Esophagus squamous epithelium (tissue), 5 donors: ENCODE measurements at regions not wholly inside any gene's neighbourhood (a gene's known extent, or its start where the extent isn't known, plus 50 kb on each side); places are given as distances from the start of the nearest gene placed in this dataset.
"Not testable (repeated sequence)": the region's sequence is repeated elsewhere in the genome, so short reads cannot be mapped to it uniquely, and the experiment has no call there.

Experiments used
- DNase-seq: peaks from one replicate; lab custom pipeline; 2025; lab: John Stamatoyannopoulos, UW
- H3K27ac ChIP-seq, 4 donors: fragments of 200-600 bp; sonication (generic); one replicate each; pipeline ENCODE4 v1.5.1; 2016 to 2019; ENCODE audit warnings: mild to moderate bottlenecking in 1 of 4
- H3K27me3 ChIP-seq, 4 donors: fragments of 200-600 bp; sonication (generic); 1 replicate in 3 of 4; 2 replicates in 1 of 4; pipeline versions ENCODE4 v1.5.1 to v1.6.0; 2017 to 2021; ENCODE audit warnings: antibody characterized with exemption in 1 of 4
- H3K36me3 ChIP-seq, 3 donors: fragments of 200-600 bp; sonication (generic); one replicate each; pipeline ENCODE4 v1.5.1; 2016 to 2019
- H3K4me1 ChIP-seq, 3 donors: fragments of 200-600 bp; sonication (generic); one replicate each; pipeline ENCODE4 v1.5.1; 2017 to 2019
- H3K4me3 ChIP-seq, 4 donors: fragments of 200-600 bp; sonication (generic); 1 replicate in 3 of 4; 2 replicates in 1 of 4; pipeline ENCODE4 v1.5.1; 2016 to 2019; ENCODE audit warnings: mild to moderate bottlenecking in 2 of 4, moderate library complexity in 1 of 4
- H3K9me3 ChIP-seq, 3 donors: fragments of 200-600 bp; sonication (generic); one replicate each; pipeline ENCODE4 v1.5.1; 2016 to 2019
- POLR2A ChIP-seq, 4 donors: fragments of 450-650 bp; IDR thresholded peaks; one replicate each; pipeline ENCODE4 v1.6.1; 2017; ENCODE audit warnings: antibody characterized with exemption in 4 of 4, mild to moderate bottlenecking in 4 of 4, moderate library complexity in 3 of 4
- WGBS, 2 donors: methylation state at CpG; one replicate each; pipeline ENCODE4 v1.1.5; 2018; 5-methylcytosine and 5-hydroxymethylcytosine counted together
- intact Hi-C: fragments of 100-400 bp; cut with DNase I; formaldehyde crosslinking; loops from one replicate; pipeline ENCODE4 v1.15.0; 2022
- TF ChIP-seq, protein P1 (sequence below), 6 experiments: fragments of 450-650 bp in 4 of 6; fragments of 200-600 bp in 2 of 6; sonication (generic) in 2 of 6; IDR thresholded peaks; one replicate each; pipeline ENCODE4 v1.5.1; 2016 to 2019; ENCODE audit warnings: antibody characterized with exemption in 6 of 6, mild to moderate bottlenecking in 4 of 6, moderate library complexity in 4 of 6
- donor health status: DM: yes; HTN: yes; CAD: no.

DNA sequence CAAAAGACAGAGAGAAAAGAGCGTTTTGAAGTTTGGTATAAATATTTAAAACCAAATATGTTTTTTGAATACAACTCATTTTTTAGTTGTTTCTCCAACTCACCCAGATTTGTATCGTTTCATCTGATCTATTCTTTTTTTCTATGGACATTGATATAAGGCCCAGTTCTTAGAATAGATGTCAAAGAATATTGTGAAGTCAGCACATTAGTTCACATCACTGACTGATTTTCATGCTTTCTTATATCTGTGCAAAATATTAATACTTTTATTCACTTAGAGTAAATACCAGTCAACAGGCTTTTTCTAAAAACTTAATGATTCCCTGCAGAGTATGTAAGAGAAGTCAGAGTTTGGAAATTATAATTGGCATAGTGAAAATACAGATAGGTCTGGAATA, 254.4 kb upstream of the PTPRD start:
- Histone ChIP-seq H3K4me1 (no peaks in the 10 kb centered on the region), H3K27me3 (no peaks in the 10 kb centered on the region), H3K4me3 (no peak overlapping the region), H3K9me3 (no peaks in the 10 kb centered on the region), H3K27ac (no peak overlapping the region), H3K36me3 (no peaks in the 10 kb centered on the region)
- intact Hi-C loops, result no loop called here
- TF ChIP-seq, protein P1, sequence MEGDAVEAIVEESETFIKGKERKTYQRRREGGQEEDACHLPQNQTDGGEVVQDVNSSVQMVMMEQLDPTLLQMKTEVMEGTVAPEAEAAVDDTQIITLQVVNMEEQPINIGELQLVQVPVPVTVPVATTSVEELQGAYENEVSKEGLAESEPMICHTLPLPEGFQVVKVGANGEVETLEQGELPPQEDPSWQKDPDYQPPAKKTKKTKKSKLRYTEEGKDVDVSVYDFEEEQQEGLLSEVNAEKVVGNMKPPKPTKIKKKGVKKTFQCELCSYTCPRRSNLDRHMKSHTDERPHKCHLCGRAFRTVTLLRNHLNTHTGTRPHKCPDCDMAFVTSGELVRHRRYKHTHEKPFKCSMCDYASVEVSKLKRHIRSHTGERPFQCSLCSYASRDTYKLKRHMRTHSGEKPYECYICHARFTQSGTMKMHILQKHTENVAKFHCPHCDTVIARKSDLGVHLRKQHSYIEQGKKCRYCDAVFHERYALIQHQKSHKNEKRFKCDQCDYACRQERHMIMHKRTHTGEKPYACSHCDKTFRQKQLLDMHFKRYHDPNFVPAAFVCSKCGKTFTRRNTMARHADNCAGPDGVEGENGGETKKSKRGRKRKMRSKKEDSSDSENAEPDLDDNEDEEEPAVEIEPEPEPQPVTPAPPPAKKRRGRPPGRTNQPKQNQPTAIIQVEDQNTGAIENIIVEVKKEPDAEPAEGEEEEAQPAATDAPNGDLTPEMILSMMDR (IDR thresholded peaks at IDR 0.05), result no peak
- no peak for TF ChIP-seq POLR2A (IDR thresholded peaks at IDR 0.05)
- DNase-seq, result no peak
- WGBS, 2 donors, result 70 to 88% methylated on average over 2 of the region's 2 CpGs

DNA sequence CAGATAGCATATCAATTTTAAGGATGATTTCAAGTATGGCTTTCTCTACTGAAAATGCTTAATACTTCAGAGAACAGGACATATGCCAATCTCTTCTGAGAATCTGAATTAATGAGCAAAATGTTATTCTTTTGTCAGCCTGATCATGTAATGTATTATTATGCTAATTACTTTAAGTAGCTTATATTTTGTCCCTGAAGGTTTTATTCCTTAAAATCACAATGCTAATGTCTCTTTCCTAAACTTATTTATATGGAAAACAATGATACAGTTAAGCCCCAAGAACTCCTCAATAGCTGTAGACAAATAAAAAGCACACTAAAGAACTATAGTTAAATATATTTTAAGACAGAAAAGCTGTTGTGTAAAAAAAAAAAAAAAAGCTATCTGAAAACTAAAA, 256.9 kb upstream of the PTPRD start:
- Histone ChIP-seq H3K9me3 (no peaks in the 10 kb centered on the region), H3K4me1 (no peaks in the 10 kb centered on the region), H3K27me3 (no peaks in the 10 kb centered on the region), H3K36me3 (no peaks in the 10 kb centered on the region), H3K4me3 (no peak overlapping the region), H3K27ac (no peak overlapping the region)
- intact Hi-C loops, result no loop called here
- no peak for TF ChIP-seq POLR2A (IDR thresholded peaks at IDR 0.05)
- TF ChIP-seq, protein P1 (IDR thresholded peaks at IDR 0.05), result no peak
- DNase-seq, result no peak

DNA sequence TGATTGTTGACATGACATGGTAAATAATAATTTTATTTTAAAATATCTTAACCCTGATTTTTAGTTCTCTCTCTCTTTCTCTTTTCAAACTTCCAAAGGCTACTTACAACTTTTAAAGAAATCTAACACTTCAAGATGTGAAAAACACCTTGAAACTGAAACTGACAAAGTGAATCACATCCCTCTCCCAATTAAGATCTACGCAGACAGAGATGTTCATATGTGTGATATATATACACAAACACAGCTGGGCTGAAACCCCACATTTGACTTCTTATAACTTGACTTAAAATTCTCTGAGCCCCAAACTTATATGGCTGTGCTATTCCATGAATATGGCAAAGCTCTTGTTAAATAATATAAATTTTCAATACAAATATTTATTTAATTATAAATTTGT, 261.2 kb upstream of the PTPRD start:
- Histone ChIP-seq H3K4me1 (peaks cover 0 to 2% (median 0%) of the 10 kb centered on the region in 3 donors), H3K4me3 (no peak overlapping the region), H3K27me3 (no peaks in the 10 kb centered on the region), H3K9me3 (no peaks in the 10 kb centered on the region), H3K36me3 (no peaks in the 10 kb centered on the region), H3K27ac (no peak overlapping the region)
- WGBS, 2 donors, result 79 to 83% methylated on average over 1 of the region's 1 CpG
- TF ChIP-seq, protein P1 (IDR thresholded peaks at IDR 0.05), result no peak
- TF ChIP-seq POLR2A (IDR thresholded peaks at IDR 0.05), result no peak
- intact Hi-C loops, result no loop called here
- DNase-seq, result no peak

DNA sequence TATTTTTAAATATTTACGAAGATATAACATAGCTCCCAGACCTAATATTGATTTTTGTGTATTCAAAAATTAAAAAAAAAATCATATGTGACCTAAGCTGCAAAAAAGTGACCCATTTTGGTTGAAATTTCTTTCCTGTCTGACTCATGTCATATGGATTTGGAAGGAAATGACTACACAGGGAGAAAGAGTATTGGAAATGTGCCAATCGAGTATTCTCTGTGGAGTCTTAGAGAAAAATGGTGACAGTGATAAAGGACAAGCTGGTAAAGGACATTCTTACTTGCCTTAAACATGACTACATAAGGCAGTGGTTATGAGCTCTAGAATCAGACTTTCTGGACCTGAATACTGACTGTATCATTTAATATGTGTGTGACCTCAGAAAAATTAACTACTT, 262.9 kb upstream of the PTPRD start:
- 52 to 56% methylated on average over 2 of the region's 2 CpGs for WGBS, 2 donors
- H3K4me1 ChIP-seq, result peaks cover 0 to 2% (median 0%) of the 10 kb centered on the region in 3 donors
- DNase-seq, result no peak
- H3K4me3 ChIP-seq, result no peak overlapping the region
- no peak overlapping the region for H3K27ac ChIP-seq
- TF ChIP-seq POLR2A (IDR thresholded peaks at IDR 0.05), result no peak
- TF ChIP-seq, protein P1 (IDR thresholded peaks at IDR 0.05), result no peak
- H3K27me3 ChIP-seq, result no peaks in the 10 kb centered on the region
- intact Hi-C loops, result no loop called here
- no peaks in the 10 kb centered on the region for H3K9me3 ChIP-seq
- no peaks in the 10 kb centered on the region for H3K36me3 ChIP-seq

DNA sequence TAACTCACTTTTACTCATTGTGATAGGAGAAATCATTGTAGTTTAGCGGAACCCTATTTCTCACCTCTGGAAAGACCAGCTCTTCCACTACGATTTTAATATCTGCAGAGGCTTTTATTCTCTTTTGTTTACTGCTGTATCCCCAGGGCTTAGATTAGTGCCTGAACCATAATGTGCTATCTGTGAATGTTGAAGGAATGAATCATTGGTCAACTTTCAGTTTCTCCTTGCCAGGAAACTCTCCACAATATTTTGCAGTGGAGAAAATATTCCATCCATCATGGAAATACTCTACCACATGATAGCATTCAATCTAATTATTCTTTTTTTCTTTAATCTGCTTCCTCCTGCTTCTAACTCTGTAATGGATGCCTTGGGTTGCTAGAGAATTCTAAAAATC, 263.5 kb upstream of the PTPRD start:
- intact Hi-C loops, result no loop called here
- DNase-seq, result no peak
- Histone ChIP-seq H3K27me3 (no peaks in the 10 kb centered on the region), H3K9me3 (no peaks in the 10 kb centered on the region), H3K36me3 (no peaks in the 10 kb centered on the region), H3K4me1 (peaks cover 0 to 2% (median 0%) of the 10 kb centered on the region in 3 donors), H3K4me3 (no peak overlapping the region), H3K27ac (no peak overlapping the region)
- WGBS, 2 donors, result 29 to 54% methylated on average over 2 of the region's 2 CpGs
- TF ChIP-seq POLR2A (IDR thresholded peaks at IDR 0.05), result no peak
- TF ChIP-seq, protein P1 (IDR thresholded peaks at IDR 0.05), result no peak

DNA sequence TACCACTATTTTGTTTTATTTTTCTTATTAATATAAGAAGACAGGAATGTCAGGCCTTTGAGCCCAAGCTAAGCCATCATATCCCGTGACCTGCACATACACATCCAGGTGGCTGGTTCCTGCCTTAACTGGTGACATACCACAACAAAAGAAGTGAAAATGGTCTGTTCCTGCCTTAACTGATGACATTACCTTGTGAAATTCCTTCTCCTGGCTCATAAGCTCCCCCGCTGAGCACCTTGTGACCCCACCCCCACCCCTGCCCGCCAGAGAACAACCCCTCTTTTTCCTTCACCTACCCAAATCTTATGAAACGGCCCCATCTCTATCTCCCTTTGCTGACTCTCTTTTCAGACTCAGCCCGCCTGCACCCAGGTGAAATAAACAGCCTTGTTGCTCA, 277.5 kb upstream of the PTPRD start:
- intact Hi-C loops, H3K4me1 ChIP-seq, H3K27ac ChIP-seq, H3K27me3 ChIP-seq, DNase-seq, H3K4me3 ChIP-seq, H3K9me3 ChIP-seq, H3K36me3 ChIP-seq: not testable (repeated sequence)
- 67 to 69% methylated on average over 4 of the region's 5 CpGs for WGBS, 2 donors
